ENCODE measurements at regions not wholly inside any gene's neighbourhood (a gene's known extent, or its start where the extent isn't known, plus 50 kb on each side); places are given as distances from the start of the nearest gene placed in this dataset.

GRCh38 chr6:168926306-168926705, 327.3 kb downstream of the THBS2 start:
- TF ChIP-seq CTCF (IDR thresholded peaks at IDR 0.05) (no peak), POLR2A (IDR thresholded peaks at IDR 0.05) (no peak)
